ENCODE measurements at regions not wholly inside any gene's neighbourhood (a gene's known extent, or its start where the extent isn't known, plus 50 kb on each side); places are given as distances from the start of the nearest gene placed in this dataset.

DNA sequence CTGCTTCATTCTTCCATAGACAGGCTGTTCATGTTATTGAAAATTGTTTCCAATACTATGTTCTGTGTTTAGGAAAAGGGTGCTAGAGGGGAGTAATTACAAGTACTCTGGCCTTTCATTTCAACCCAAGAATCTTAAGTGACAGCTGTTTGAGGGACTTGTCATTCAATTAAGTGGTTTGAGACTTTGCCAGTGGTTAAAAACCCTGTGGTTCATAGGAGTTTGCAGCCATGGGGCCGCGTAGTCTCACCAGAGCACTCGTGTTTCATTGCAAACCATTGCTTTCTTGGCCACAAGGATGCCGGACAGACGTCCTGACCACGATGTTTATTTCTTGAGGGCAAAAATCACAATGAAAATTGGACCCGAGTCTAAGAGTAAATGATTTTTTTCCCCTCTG is 248.8 kb downstream of the NNT start:
- H4K20me1 ChIP-seq (ENCODE audit: control insufficient read depth, extremely low read depth, insufficient read depth, low read length), result no peaks in the 10 kb centered on the region
- no peaks in the 10 kb centered on the region for H3K9me1 ChIP-seq (ENCODE audit: control insufficient read depth, extremely low read depth, insufficient read depth, low read length)
- H3K27me3 ChIP-seq (ENCODE audit: control insufficient read depth, extremely low read depth, insufficient read depth, low read length), result no peaks in the 10 kb centered on the region
- no peaks in the 10 kb centered on the region for H3K9me3 ChIP-seq (ENCODE audit: control insufficient read depth, low read depth, low read length)
- no peaks in the 10 kb centered on the region for H3K4me1 ChIP-seq (ENCODE audit: control insufficient read depth, extremely low read depth, insufficient read depth, low read length)
- no peak for TF ChIP-seq EZH2 (IDR thresholded peaks at IDR 0.05; ENCODE audit: low read length)
- TF ChIP-seq, protein P1, sequence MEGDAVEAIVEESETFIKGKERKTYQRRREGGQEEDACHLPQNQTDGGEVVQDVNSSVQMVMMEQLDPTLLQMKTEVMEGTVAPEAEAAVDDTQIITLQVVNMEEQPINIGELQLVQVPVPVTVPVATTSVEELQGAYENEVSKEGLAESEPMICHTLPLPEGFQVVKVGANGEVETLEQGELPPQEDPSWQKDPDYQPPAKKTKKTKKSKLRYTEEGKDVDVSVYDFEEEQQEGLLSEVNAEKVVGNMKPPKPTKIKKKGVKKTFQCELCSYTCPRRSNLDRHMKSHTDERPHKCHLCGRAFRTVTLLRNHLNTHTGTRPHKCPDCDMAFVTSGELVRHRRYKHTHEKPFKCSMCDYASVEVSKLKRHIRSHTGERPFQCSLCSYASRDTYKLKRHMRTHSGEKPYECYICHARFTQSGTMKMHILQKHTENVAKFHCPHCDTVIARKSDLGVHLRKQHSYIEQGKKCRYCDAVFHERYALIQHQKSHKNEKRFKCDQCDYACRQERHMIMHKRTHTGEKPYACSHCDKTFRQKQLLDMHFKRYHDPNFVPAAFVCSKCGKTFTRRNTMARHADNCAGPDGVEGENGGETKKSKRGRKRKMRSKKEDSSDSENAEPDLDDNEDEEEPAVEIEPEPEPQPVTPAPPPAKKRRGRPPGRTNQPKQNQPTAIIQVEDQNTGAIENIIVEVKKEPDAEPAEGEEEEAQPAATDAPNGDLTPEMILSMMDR (optimal IDR thresholded peaks at IDR 0.05 in 1 of 3, IDR thresholded peaks at IDR 0.05 in 1 of 3, conservative IDR thresholded peaks at IDR 0.05 in 1 of 3; ENCODE audit: extremely low read depth in 1 of 3, insufficient read depth in 2 of 3, low read length in 3 of 3), result no peak
- H2AFZ ChIP-seq (ENCODE audit: control insufficient read depth, low read length), result no peak overlapping the region
- no peaks in the 10 kb centered on the region for H3K79me2 ChIP-seq (ENCODE audit: control insufficient read depth, insufficient read depth, low read length)
- DNase-seq (ENCODE audit: low read depth, low spot score) (no peak), FAIRE-seq (no peak)
- H3K9ac ChIP-seq (ENCODE audit: control insufficient read depth, extremely low read depth, insufficient read depth, low read length), result no peak overlapping the region
- no peak overlapping the region for H3K4me3 ChIP-seq (ENCODE audit: control insufficient read depth in 2 of 3, extremely low read depth in 1 of 3, insufficient read depth in 2 of 3, low read depth in 1 of 3, low read length in 3 of 3)
- no peak overlapping the region for H3K4me2 ChIP-seq (ENCODE audit: control insufficient read depth, extremely low read depth, insufficient read depth, low read depth, low read length)
- no peak overlapping the region for H3K27ac ChIP-seq (ENCODE audit: control insufficient read depth, insufficient read depth, low read length)
- no peaks in the 10 kb centered on the region for H3K36me3 ChIP-seq (ENCODE audit: control insufficient read depth in 2 of 2, extremely low read depth in 1 of 2, insufficient read depth in 2 of 2, low read length in 2 of 2)
- dilution Hi-C loops (cut with MboI; ENCODE audit: extremely low pct_ligation_motif_present, low sequenced_read_pairs), result no loop called here

GRCh38 chr5:43840424-43841125 is 237.6 kb downstream of the NNT start:
- H3K79me2 ChIP-seq (ENCODE audit: control insufficient read depth, insufficient read depth, low read length), result no peaks in the 10 kb centered on the region
- H3K4me2 ChIP-seq (ENCODE audit: control insufficient read depth, extremely low read depth, insufficient read depth, low read depth, low read length), result no peak overlapping the region
- no peaks in the 10 kb centered on the region for H3K4me1 ChIP-seq (ENCODE audit: control insufficient read depth, extremely low read depth, insufficient read depth, low read length)
- no peaks in the 10 kb centered on the region for H4K20me1 ChIP-seq (ENCODE audit: control insufficient read depth, extremely low read depth, insufficient read depth, low read length)
- H3K9ac ChIP-seq (ENCODE audit: control insufficient read depth, extremely low read depth, insufficient read depth, low read length), result no peak overlapping the region
- no peak for DNase-seq (ENCODE audit: low read depth, low spot score)
- no peaks in the 10 kb centered on the region for H3K9me1 ChIP-seq (ENCODE audit: control insufficient read depth, extremely low read depth, insufficient read depth, low read length)
- H3K27me3 ChIP-seq (ENCODE audit: control insufficient read depth, extremely low read depth, insufficient read depth, low read length), result no peaks in the 10 kb centered on the region
- no peak for FAIRE-seq
- H2AFZ ChIP-seq (ENCODE audit: control insufficient read depth, low read length), result no peak overlapping the region
- no peaks in the 10 kb centered on the region for H3K9me3 ChIP-seq (ENCODE audit: control insufficient read depth, low read depth, low read length)
- TF ChIP-seq, protein P1 (optimal IDR thresholded peaks at IDR 0.05 in 1 of 3, IDR thresholded peaks at IDR 0.05 in 1 of 3, conservative IDR thresholded peaks at IDR 0.05 in 1 of 3; ENCODE audit: extremely low read depth in 1 of 3, insufficient read depth in 2 of 3, low read length in 3 of 3), result no peak
- TF ChIP-seq EZH2 (IDR thresholded peaks at IDR 0.05; ENCODE audit: low read length), result no peak
- dilution Hi-C loops (cut with MboI; ENCODE audit: extremely low pct_ligation_motif_present, low sequenced_read_pairs), result no loop called here
- H3K27ac ChIP-seq (ENCODE audit: control insufficient read depth, insufficient read depth, low read length), result no peak overlapping the region
- no peaks in the 10 kb centered on the region for H3K36me3 ChIP-seq (ENCODE audit: control insufficient read depth in 2 of 2, extremely low read depth in 1 of 2, insufficient read depth in 2 of 2, low read length in 2 of 2)
- H3K4me3 ChIP-seq (ENCODE audit: control insufficient read depth in 2 of 3, extremely low read depth in 1 of 3, insufficient read depth in 2 of 3, low read depth in 1 of 3, low read length in 3 of 3), result no peak overlapping the region
